22Rv1 (cell line): ENCODE measurements at regions not wholly inside any gene's neighbourhood (a gene's known extent, or its start where the extent isn't known, plus 50 kb on each side); places are given as distances from the start of the nearest gene placed in this dataset.

ENCODE experiments used
- H3K27ac ChIP-seq: fragments of 450-650 bp; 2 replicates; pipeline ENCODE4 v1.5.1; 2017
- CTCF ChIP-seq: fragments of 450-650 bp; IDR thresholded peaks from 2 replicates; pipeline ENCODE4 v1.5.1; 2017; ENCODE audit warnings: mild to moderate bottlenecking
- ZFX ChIP-seq: fragments of 450-650 bp; IDR thresholded peaks from 2 replicates; pipeline ENCODE4 v1.6.1; 2017; ENCODE audit warnings: antibody characterized with exemption, borderline replicate concordance

GRCh38 chr4:23134331-23134730 is 441.6 kb downstream of the GBA3 start:
- H3K27ac ChIP-seq = no peak overlapping the region
- TF ChIP-seq ZFX (no peak), CTCF (no peak)

GRCh38 chr4:23130845-23131244 is 438.1 kb downstream of the GBA3 start:
- TF ChIP-seq CTCF (no peak), ZFX (no peak)
- no peak overlapping the region for H3K27ac ChIP-seq

GRCh38 chr4:23125118-23125517 is 432.4 kb downstream of the GBA3 start:
- TF ChIP-seq ZFX = no peak
- TF ChIP-seq CTCF = no peak
- no peak overlapping the region for H3K27ac ChIP-seq

GRCh38 chr4:23122666-23123400 is 430.1 kb downstream of the GBA3 start:
- no peak overlapping the region for H3K27ac ChIP-seq
- TF ChIP-seq CTCF (no peak), ZFX (no peak)

- no peak overlapping the region for H3K27ac ChIP-seq
- TF ChIP-seq ZFX (no peak), CTCF (no peak)
Measured at GRCh38 chr4:23120374-23120773, 427.6 kb downstream of the GBA3 start.

GRCh38 chr4:23117826-23118225 is 425.1 kb downstream of the GBA3 start:
- TF ChIP-seq ZFX (no peak), CTCF (no peak)
- H3K27ac ChIP-seq = no peak overlapping the region

GRCh38 chr4:23114538-23114937 is 421.8 kb downstream of the GBA3 start:
- no peak for TF ChIP-seq ZFX
- TF ChIP-seq CTCF = no peak
- H3K27ac ChIP-seq = no peak overlapping the region
